Fibroblast of skin of abdomen (primary cell): ENCODE measurements at regions not wholly inside any gene's neighbourhood (a gene's known extent, or its start where the extent isn't known, plus 50 kb on each side); places are given as distances from the start of the nearest gene placed in this dataset.
"Not testable (repeated sequence)": the region's sequence is repeated elsewhere in the genome, so short reads cannot be mapped to it uniquely, and the experiment has no call there.

Experiments
- DNase-seq: peaks from one replicate; pipeline ENCODE4 v3.0.0-alpha.2; 2013

GRCh38 chr4:10809905-10810304 lies 125.3 kb upstream of the CLNK start:
- no peak for DNase-seq

DNA sequence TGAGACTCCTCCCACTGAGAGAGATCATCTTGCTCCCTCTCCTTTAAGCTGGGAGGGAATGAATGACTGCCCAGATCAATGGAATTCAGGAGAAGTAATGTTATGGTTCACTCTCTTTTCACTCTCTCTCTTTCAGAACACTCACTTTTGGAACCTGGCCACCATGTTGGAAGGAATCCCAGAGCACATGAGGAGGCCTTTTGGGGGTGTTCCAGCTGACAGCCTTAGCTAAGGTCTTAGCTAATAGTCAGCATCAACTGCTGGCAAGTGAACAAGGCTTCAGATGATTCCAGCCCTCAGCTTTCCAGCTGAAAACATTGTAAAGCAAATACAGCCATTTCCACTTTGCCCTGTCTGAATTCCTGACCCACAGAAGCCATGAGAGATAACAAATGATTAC lies 124.0 kb upstream of the CLNK start:
- DNase-seq, result peak; percentile 73

DNA sequence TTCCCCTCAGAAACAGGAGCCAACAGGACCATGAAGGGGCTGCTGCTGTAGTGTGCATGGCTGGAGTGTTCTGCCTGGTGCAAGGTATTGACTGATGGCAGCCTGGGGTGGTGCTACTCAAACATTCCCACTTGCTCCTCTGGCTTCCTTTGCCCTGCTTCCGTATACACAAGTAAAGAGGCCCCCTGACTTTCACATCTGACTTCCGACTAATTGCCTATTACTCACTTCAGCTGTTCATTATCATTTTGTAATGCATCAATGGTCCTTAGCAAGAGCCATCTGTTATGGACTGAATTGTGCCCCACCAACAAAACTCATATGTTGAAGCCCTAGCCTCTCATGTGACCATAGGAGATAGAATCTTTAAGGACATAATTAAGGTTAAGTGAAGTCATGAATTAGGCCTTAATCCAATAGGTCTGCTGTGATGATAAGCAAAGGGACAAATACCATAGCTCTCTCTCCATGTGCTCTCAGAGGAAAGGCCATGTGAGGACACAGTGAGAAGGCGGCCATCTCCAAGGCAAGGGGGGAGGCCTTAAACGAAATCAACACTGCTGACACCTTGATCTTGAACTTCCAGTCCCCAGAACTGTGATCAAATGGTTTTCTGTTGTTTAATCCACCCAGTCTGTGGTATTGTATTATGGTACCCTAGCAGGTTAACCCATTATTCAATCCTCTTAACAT lies 122.5 kb upstream of the CLNK start:
- DNase-seq, result no peak

- DNase-seq, result peak; percentile 62
Measured at GRCh38 chr4:10803713-10804343, 119.3 kb upstream of the CLNK start.

GRCh38 chr4:10787365-10787764 lies 102.8 kb upstream of the CLNK start:
- no peak for DNase-seq

DNA sequence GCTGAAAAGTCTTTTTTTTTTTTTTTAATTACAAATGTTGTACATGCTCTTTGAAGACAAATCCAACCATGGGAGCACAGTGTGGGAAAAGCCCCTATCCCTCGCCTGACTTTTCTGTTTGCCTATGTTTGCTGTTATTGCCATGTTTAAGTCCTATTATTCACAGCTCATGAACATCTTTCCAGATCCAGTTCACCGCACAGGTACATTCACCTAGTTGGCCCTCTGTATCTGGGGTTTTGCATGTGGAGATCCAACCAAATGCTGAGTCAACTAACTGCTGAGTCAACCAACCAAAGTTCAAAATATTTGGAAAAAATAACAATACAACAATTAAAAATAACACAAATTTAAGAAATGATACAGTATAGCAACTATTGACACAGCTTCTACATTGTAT lies 100.1 kb upstream of the CLNK start:
- DNase-seq, result no peak

DNA sequence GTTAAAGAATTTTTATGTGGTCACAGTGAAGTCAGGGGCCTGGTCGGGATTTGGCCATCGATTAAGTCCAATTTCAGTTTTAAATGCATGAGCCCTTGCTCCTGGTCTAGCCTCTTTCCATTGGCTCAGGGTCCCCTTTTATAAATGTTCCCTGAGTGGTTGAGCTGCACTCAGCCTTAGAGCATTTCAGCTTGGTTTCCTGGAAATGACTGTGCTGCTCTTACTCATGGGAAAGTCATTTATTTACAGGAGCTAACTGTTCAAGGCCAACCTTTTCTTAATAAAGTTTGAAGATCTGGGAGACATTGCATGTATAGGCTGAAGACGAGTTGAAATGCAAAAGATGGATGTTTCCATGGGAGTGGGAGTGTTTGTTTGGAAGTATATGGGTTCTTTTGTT lies 98.8 kb upstream of the CLNK start:
- DNase-seq, result peak; percentile 91

DNA sequence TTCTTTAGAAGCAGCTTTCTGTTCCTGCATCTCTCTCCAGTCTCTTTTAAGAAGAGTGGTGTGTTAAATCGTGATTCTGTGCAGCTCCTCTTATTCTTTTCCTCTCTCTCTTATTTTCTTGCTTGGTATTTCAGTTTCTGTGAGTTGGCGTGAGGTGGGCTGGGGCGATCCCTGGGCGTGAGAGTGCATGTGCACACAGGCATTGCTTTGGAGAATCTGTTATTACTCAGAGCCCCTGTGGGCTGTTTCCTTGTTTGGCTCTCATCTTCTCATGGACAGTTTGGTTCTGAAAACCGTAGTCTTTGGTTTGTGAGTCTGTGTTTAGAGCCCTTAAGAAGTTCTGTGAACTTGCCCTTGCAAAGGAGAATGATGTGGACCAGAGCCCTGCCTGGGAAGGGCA lies 97.2 kb upstream of the CLNK start:
- no peak for DNase-seq

- DNase-seq, result not testable (repeated sequence)
Measured at GRCh38 chr4:10780803-10781202, 96.2 kb upstream of the CLNK start.

- not testable (repeated sequence) for DNase-seq
Measured at GRCh38 chr4:10775132-10775531, 90.6 kb upstream of the CLNK start.

DNA sequence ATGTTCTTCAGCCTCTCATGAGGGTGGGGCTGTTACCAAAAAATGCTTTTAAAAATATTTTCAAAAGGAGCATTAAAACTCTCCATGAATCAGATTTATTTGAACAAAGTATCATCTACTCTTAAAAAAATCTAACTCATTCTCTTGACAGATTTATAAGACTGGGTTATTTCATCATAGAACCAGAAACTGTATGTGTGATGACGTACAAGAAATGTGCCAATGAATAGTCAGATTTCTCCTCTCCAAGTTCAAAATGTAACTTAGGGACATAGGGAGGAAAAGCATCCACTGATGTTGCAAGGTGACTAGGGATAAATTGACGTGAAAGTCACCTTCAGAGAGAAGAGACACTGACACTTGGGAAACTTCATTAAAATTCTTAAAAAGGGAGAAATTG lies 89.1 kb upstream of the CLNK start:
- no peak for DNase-seq

GRCh38 chr4:10773010-10773409 lies 88.4 kb upstream of the CLNK start:
- no peak for DNase-seq

- DNase-seq, result no peak
Measured at GRCh38 chr4:10765386-10765785, 80.8 kb upstream of the CLNK start.

GRCh38 chr4:10762561-10762960 lies 78.0 kb upstream of the CLNK start:
- DNase-seq, result peak; percentile 99

- DNase-seq, result peak; percentile 85
Measured at GRCh38 chr4:10761903-10762302, 77.3 kb upstream of the CLNK start.

- no peak for DNase-seq
Measured at GRCh38 chr4:10760086-10760485, 75.5 kb upstream of the CLNK start.

DNA sequence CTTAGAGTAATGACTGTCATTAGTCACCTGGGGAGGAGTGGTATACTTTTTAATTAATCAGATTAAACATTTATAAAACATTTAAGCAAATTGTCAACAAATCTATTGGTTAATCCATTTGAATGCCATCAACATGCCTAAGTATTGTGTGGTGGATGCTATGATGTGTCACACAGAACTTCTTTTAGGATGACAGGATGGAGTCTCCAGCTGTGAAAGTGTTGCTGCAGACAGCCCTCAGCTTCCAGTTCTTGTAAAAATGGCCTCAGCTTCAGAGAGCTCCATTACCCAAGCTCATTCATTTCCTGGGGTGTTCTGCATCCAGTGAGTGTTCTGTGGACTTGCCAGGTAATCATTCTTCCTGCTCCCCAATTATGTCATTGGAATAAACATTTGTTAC lies 74.3 kb upstream of the CLNK start:
- no peak for DNase-seq

GRCh38 chr4:10753856-10754402 lies 69.4 kb upstream of the CLNK start:
- peak; percentile 47 for DNase-seq

DNA sequence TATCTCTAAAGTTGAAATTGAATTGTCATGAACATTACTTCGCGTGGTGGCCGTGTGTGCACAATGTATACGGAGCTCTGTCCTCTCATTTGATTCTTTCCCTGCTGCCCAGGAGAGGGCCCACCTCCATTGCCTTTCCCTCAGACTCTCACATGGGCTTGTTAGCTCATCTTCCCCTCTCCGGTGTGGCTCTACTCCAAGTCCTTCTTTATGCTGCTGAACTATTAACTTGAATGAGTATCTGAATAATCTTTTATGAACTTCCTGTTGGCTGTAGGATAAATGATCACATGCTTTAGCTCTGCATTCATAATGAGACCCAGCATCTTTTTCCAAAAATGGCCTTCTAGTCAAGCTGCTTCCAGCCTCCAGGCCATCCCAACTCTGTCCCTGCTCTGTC lies 68.8 kb upstream of the CLNK start:
- peak; percentile 84 for DNase-seq

- no peak for DNase-seq
Measured at GRCh38 chr4:10750714-10751113, 66.1 kb upstream of the CLNK start.

DNA sequence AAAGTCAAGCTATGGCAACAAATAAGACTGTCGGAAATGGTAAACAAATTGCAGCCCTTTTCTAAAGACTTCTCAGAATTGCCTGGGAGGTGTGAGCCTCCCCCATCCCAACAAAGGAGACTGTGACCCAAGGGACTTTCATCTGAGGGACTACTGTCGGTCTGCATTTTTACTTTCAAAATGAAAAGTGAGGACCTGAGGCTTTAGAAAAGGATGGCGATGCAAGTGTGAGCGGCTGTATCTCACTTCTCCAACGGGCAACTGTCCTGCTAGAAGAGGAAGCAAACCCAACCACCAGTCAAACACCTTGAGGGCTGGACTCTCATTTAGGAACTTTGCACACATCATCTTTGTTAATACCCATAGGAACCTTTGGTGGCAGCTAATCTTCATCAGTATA lies 62.6 kb upstream of the CLNK start:
- DNase-seq, result no peak

DNA sequence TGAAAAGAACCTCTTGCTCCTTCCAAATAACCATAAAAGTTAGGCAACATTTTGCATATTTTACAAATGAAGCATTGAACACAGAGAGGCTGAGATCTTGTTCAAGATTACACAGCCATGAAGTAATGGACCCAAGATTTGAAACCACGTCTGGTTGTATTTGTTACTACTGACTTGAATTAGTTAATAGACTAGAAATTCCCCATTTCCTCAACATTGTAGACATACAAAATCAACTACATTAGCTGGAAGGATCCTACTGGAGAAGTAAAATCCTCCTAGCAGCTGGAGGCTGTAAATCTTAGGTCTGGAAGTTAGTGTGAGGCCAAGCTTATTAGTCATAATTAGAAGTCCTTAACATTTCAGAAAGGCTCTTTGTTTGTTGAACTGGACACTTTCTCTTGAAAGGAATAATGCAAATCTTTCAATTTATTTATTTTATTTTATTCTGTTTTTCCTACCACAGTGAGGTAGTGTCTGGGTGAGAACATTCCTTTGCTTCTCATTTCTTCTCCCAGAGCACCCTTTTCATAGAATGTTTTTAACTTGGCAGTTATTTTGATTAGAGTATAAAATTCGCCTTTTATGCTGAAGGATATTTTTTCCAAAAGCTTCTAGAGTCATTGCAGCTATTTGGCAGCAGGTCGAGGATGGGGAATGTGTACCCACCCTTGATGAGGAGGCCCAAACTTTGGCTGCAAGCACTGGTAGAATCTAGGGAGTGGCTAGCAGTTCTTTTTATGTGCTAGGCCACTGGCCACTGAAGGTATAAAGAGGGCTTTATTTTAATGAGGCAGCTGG lies 62.0 kb upstream of the CLNK start:
- DNase-seq, result peak; percentile 88

GRCh38 chr4:10743357-10743756 lies 58.8 kb upstream of the CLNK start:
- no peak for DNase-seq
